Choroid plexus epithelial cell (primary cell): ENCODE measurements at regions not wholly inside any gene's neighbourhood (a gene's known extent, or its start where the extent isn't known, plus 50 kb on each side); places are given as distances from the start of the nearest gene placed in this dataset.
"Not testable (repeated sequence)": the region's sequence is repeated elsewhere in the genome, so short reads cannot be mapped to it uniquely, and the experiment has no call there.

Source experiments
- DNase-seq: peaks from one replicate; pipeline ENCODE4 v3.0.0-alpha.2; 2010; ENCODE audit warnings: low read depth
- H3K4me3 ChIP-seq: 2 replicates; pipeline ENCODE4 v1.5.1; 2011; ENCODE audit warnings: low read depth, mild to moderate bottlenecking, control low read depth, low read length, moderate library complexity
- CTCF ChIP-seq: conservative IDR thresholded peaks from 2 replicates; pipeline ENCODE4 v1.5.1; 2011; ENCODE audit warnings: low read depth, mild to moderate bottlenecking, control low read depth, inconsistent platforms, low read length, moderate library complexity

DNA sequence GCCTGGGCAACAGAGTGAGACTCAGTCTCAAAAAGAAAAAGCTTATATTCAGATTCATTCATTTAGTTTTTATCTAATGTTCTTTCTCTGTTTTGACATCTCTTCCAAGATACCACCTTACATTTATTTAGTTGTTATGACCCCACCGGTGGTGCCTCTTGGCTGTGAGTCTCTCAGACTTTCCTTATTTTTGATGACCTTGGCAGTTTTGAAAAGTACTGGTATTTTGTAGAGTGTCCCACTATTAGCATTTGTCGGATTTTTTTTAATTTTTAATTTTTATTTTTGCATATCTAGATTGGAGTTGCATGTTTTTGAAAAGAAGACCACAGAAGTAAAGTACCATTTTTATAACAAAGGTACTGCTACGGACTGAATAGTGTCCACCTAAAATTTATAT lies 351.7 kb upstream of the KYNU start:
- no peak overlapping the region for H3K4me3 ChIP-seq
- DNase-seq, result no peak
- TF ChIP-seq CTCF, result no peak

DNA sequence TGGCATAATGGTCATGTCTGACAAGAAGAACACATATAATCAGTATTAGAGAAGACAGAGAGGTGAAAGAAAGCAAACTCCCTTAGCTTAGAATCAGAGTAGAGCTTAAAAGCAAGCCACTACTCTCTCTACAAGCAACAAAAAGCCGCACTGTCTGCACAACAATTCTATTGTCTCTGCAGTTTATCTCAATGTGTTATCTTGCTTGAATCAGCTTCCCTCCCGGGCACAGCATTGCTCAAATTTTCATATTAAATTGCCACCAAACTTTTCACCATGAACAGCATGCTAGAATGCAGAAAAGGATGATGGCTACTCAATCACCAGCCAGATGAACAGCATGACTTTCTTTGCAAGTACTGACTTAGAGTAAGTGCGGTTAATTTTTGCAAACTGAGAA lies 356.0 kb upstream of the KYNU start:
- no peak for DNase-seq
- no peak for TF ChIP-seq CTCF

DNA sequence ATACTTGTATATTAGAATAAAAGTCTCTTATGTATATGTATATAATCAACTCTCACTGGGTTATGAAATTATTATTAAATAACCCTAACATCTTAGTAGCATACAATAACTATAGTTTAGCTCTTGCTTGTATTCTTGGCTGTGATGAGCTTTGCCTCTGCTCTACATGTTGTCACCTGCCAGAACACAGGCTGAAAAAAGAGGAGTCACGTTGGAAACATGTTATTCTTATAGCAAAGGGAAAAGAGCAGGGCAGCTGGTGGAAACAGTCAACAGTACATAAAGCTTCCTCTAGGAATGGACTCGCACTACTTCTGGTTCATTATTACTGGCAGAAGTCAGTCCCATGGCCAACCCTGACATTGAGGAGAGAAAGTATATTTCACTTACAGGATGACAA lies 362.0 kb upstream of the KYNU start:
- H3K4me3 ChIP-seq, result no peak overlapping the region
- TF ChIP-seq CTCF, result no peak

More for the DNA sequence above, 356.0 kb upstream of the KYNU start:
- no peak overlapping the region for H3K4me3 ChIP-seq

GRCh38 chr2:142509401-142509800 lies 368.1 kb upstream of the KYNU start:
- no peak overlapping the region for H3K4me3 ChIP-seq
- no peak for TF ChIP-seq CTCF
- DNase-seq, result no peak

More for the DNA sequence above, 362.0 kb upstream of the KYNU start:
- no peak for DNase-seq

GRCh38 chr2:142504754-142505153 lies 372.7 kb upstream of the KYNU start:
- TF ChIP-seq CTCF, result no peak
- H3K4me3 ChIP-seq, result no peak overlapping the region
- DNase-seq, result no peak

DNA sequence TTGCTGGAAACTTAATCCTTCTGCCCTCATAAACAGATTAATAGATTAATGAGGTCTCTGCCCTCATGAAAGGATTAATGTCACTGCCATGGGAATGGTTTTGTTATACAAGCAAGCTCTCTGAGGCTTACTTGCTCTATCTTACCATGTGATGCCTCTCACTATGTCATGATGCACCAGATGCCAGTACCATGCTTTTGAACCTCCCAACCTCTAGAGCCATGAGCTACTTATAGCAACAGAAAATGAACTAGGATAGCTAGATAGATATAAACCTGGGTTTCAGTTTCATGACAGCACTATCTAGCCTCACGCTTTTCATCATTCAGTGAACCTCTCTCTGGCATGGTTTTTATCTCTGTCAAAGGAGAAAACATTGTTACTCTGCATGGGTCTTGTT lies 371.6 kb upstream of the LRP1B start:
- DNase-seq, result no peak
- no peak for TF ChIP-seq CTCF
- no peak overlapping the region for H3K4me3 ChIP-seq

DNA sequence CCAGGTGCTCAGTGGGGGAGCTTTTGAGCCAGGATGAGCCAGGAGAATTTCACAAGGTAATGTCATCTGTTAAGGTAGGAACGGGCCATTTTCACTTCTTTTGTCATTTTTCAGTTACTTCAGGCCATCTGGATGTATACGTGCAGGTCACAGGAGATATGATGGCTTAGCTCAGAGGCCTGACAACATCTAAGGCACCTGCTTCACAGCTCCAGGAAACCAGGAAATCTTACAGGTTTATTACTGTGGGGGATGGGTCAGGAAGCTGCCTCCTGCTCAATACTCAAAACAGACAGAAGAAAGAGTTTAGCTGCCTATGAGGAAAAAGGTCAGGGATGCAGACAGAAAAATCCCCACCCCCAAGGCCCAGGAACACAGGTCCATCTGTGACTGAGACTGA lies 364.3 kb upstream of the LRP1B start:
- TF ChIP-seq CTCF, result no peak
- H3K4me3 ChIP-seq, result no peak overlapping the region

GRCh38 chr2:142489631-142490030 lies 358.8 kb upstream of the LRP1B start:
- DNase-seq, H3K4me3 ChIP-seq: not testable (repeated sequence)

More for the DNA sequence above, 364.3 kb upstream of the LRP1B start:
- no peak for DNase-seq
